K562 (cell line): ENCODE measurements at regions not wholly inside any gene's neighbourhood (a gene's known extent, or its start where the extent isn't known, plus 50 kb on each side); places are given as distances from the start of the nearest gene placed in this dataset.

Experiments
- ATAC-seq: fragments of 200-7000 bp; cut with Tn5 transposase; 3 replicates; pipeline ENCODE4 v1.9.1; 2020; ENCODE audit warnings: moderate library complexity
- BruUV-seq: library from RNA; stranded (reverse); fragments of 400-500 nt; replicated peaks from 2 replicates; lab custom pipeline; 2021; lab: Mats Ljungman, UMichigan
- CTCF ChIA-PET: fragments of 300-600 bp; formaldehyde crosslinking; extraction: SDS; loops from one replicate; lab custom pipeline; 2021; ENCODE audit warnings: low intra/inter-chr PET ratio; lab: Yijun Ruan, JAX
- POLR2A ChIA-PET: fragments of 300-600, 350-650 bp; sonication (Branson Sonifier 250); formaldehyde crosslinking; extraction: SDS; loops from one replicate; lab custom pipeline; 2021; ENCODE audit warnings: antibody characterized with exemption, inconsistent platforms; lab: Yijun Ruan, JAX
- DNase-seq, 4 experiments: peaks; one replicate each; pipeline versions ENCODE4 v3.0.0 to v3.0.0-alpha.2; 2011 to 2018; ENCODE audit warnings: low spot score in 3 of 4, mixed read lengths in 3 of 4; ENCODE audit errors: extremely low read depth in 1 of 4
- FAIRE-seq: peaks from 2 replicates; lab custom pipeline; 2011; peaks lifted over from hg19 to GRCh38; lab: Jason Lieb, UNC
- H2AFZ ChIP-seq: 2 replicates; pipeline ENCODE4 v1.6.0; 2011; ENCODE audit warnings: low read depth, low read length, control low read depth, inconsistent platforms
- H3K27ac ChIP-seq: fragments of 200-600 bp; 3 replicates; pipeline ENCODE4 v1.8.0; 2011; ENCODE audit warnings: low read depth, mild to moderate bottlenecking, control low read depth, inconsistent platforms, low read length, moderate library complexity, mixed read lengths; ENCODE audit errors: extremely low read depth
- H3K27me3 ChIP-seq, 2 experiments: fragments of 300-600 bp in 1 of 2; 2 replicates in 1 of 2; 3 replicates in 1 of 2; pipeline versions ENCODE4 v1.6.0 to v1.8.0; 2011; ENCODE audit warnings: inconsistent platforms in 2 of 2, low read length in 2 of 2, mild to moderate bottlenecking in 1 of 2, mixed read lengths in 1 of 2, moderate library complexity in 1 of 2; ENCODE audit not compliant: control insufficient read depth in 2 of 2, insufficient read depth in 2 of 2
- H3K36me3 ChIP-seq: fragments of 300-600 bp; 3 replicates; pipeline ENCODE4 v1.8.0; 2011; ENCODE audit warnings: mild to moderate bottlenecking, low read length, inconsistent platforms; ENCODE audit not compliant: control insufficient read depth, insufficient read depth
- H3K4me1 ChIP-seq, 2 experiments: fragments of 200-600 bp in 1 of 2; replicated peaks in 1 of 2; 2 replicates in 1 of 2; 3 replicates in 1 of 2; pipeline versions ENCODE4 v1.5.1 to v1.8.0; 2011; ENCODE audit warnings: inconsistent platforms in 2 of 2, low read length in 2 of 2, mild to moderate bottlenecking in 1 of 2, mixed read lengths in 1 of 2, moderate library complexity in 1 of 2; ENCODE audit not compliant: control insufficient read depth in 2 of 2, insufficient read depth in 2 of 2
- H3K4me2 ChIP-seq: 2 replicates; pipeline ENCODE4 v1.6.1; 2011; ENCODE audit warnings: low read length, control low read depth, inconsistent platforms, mixed read lengths; ENCODE audit not compliant: insufficient read depth
- H3K4me3 ChIP-seq: fragments of 200-600 bp; sonication (generic), shearing (Covaris generic); 2 replicates; pipeline ENCODE4 v1.5.1; 2016; ENCODE audit warnings: control low read depth, inconsistent platforms
- H3K79me2 ChIP-seq: fragments of 200-600 bp; 3 replicates; pipeline ENCODE4 v1.8.0; 2011; ENCODE audit warnings: low read length, inconsistent platforms; ENCODE audit not compliant: control insufficient read depth, insufficient read depth
- H3K9ac ChIP-seq, 2 experiments: 2 replicates each; pipeline versions ENCODE4 v1.6.0 to v1.6.1; 2011; ENCODE audit warnings: low read depth in 2 of 2, low read length in 2 of 2, control low read depth in 1 of 2, inconsistent platforms in 1 of 2, mild to moderate bottlenecking in 1 of 2, mixed read lengths in 1 of 2; ENCODE audit not compliant: insufficient read depth in 1 of 2
- H3K9me1 ChIP-seq: one replicate; pipeline ENCODE4 v1.6.0; 2011; ENCODE audit warnings: inconsistent platforms, mild to moderate bottlenecking, low read length, moderate library complexity; ENCODE audit not compliant: control insufficient read depth, insufficient read depth
- H3K9me3 ChIP-seq: replicated peaks from 2 replicates; pipeline ENCODE4 v1.5.1; 2011; ENCODE audit warnings: low read depth, low read length, inconsistent platforms; ENCODE audit not compliant: control insufficient read depth, insufficient read depth
- H4K20me1 ChIP-seq: replicated peaks from 2 replicates; pipeline ENCODE4 v1.6.1; 2011; ENCODE audit warnings: low read length, inconsistent platforms, mixed read lengths; ENCODE audit not compliant: control insufficient read depth, insufficient read depth
- MLX ChIP-seq, 2 experiments: fragments of 450-650 bp in 1 of 2; sonication (generic) in 1 of 2; formaldehyde crosslinking; conservative IDR thresholded peaks; 2 replicates each; pipeline versions ENCODE4 v1.4.0 to v1.8.1; 2020 to 2022; ENCODE audit warnings: mild to moderate bottlenecking in 1 of 2, missing genetic modification reagents in 1 of 2
- OTX1 ChIP-seq: fragments of 450-650 bp; formaldehyde crosslinking; IDR thresholded peaks from 2 replicates; pipeline ENCODE4 v1.4.0; 2022; ENCODE audit warnings: mild to moderate bottlenecking
- SIX5 ChIP-seq, 2 experiments: IDR thresholded peaks; 2 replicates each; pipeline ENCODE4 v1.6.1; 2011; ENCODE audit warnings: low read length in 2 of 2, borderline replicate concordance in 1 of 2, low read depth in 1 of 2, mild to moderate bottlenecking in 1 of 2, moderate library complexity in 1 of 2; ENCODE audit not compliant: insufficient read depth in 1 of 2
- SRSF9 ChIP-seq: fragments of 200-400 bp; formaldehyde crosslinking; IDR thresholded peaks from 2 replicates; pipeline ENCODE4 v1.6.1; 2017; ENCODE audit warnings: low read depth, low read length, borderline replicate concordance
- ZNF766 ChIP-seq: fragments of 200-800 bp; sonication (Bioruptor generic); conservative IDR thresholded peaks from 2 replicates; pipeline ENCODE4 v1.6.1; 2016; ENCODE audit warnings: missing genetic modification characterization, missing compliant biosample characterization
- WGBS: fragments of 100-300 bp; shearing (Covaris generic); methylation state at CpG from one replicate; pipeline ENCODE4 v1.1.6; 2016; ENCODE audit warnings: low coverage, mixed read lengths; ENCODE audit not compliant: insufficient coverage; ENCODE audit errors: missing lambda C conversion rate; 5-methylcytosine and 5-hydroxymethylcytosine counted together
- in situ Hi-C: fragments of 300-500 bp; cut with MboI; formaldehyde crosslinking; loops from 4 replicates; pipeline ENCODE4 v1.15.0; 2018; ENCODE audit warnings: inconsistent platforms, mixed read lengths
- intact Hi-C: fragments of 100-400 bp; cut with micrococcal nuclease; formaldehyde crosslinking; loops from 2 replicates; pipeline ENCODE4 v1.14.2; 2022
- TF ChIP-seq, protein P1 (sequence below), 2 experiments: IDR thresholded peaks; 2 replicates each; pipeline ENCODE4 v1.6.1; 2011; ENCODE audit warnings: borderline replicate concordance in 1 of 2, control low read depth in 1 of 2, low read depth in 1 of 2, low read length in 1 of 2, mild to moderate bottlenecking in 1 of 2, mixed read lengths in 1 of 2, moderate library complexity in 1 of 2; ENCODE audit not compliant: insufficient read depth in 1 of 2, insufficient read length in 1 of 2, poor library complexity in 1 of 2, severe bottlenecking in 1 of 2; ENCODE audit errors: extremely low read depth in 1 of 2

GRCh38 chr19:28838909-28839308, 374.0 kb downstream of the UQCRFS1 start:
- H3K4me1 ChIP-seq = no peaks in the 10 kb centered on the region
- in situ Hi-C loops (no loop called here), intact Hi-C loops (no loop called here)
- no peaks in the 10 kb centered on the region for H3K36me3 ChIP-seq
- CTCF ChIA-PET = interaction anchor here (1.1 kb wide), 1 partner anchor 28 kb away, joined by 3 read pairs; no protein-coding TSS in a partner anchor
- H2AFZ ChIP-seq = no peak overlapping the region
- H3K9me3 ChIP-seq = no peaks in the 10 kb centered on the region
- 1% methylated on average over 5 of the region's 5 CpGs for WGBS
- H3K9me1 ChIP-seq = no peaks in the 10 kb centered on the region
- TF ChIP-seq MLX (CRISPR knock-in tag; conservative IDR thresholded peaks at IDR 0.05) = no peak
- no peak for TF ChIP-seq OTX1 (CRISPR knock-in tag)
- no peak for TF ChIP-seq SRSF9
- TF ChIP-seq ZNF766 (CRISPR knock-in tag) = no peak
- TF ChIP-seq, protein P1, sequence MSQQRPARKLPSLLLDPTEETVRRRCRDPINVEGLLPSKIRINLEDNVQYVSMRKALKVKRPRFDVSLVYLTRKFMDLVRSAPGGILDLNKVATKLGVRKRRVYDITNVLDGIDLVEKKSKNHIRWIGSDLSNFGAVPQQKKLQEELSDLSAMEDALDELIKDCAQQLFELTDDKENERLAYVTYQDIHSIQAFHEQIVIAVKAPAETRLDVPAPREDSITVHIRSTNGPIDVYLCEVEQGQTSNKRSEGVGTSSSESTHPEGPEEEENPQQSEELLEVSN (IDR thresholded peaks at IDR 0.05; ENCODE audit: borderline replicate concordance in 1 of 2, extremely low read depth in 1 of 2, insufficient read depth in 1 of 2, insufficient read length in 1 of 2, low read depth in 1 of 2, low read length in 1 of 2, poor library complexity in 1 of 2, severe bottlenecking in 1 of 2) = no peak
- no peak for TF ChIP-seq SIX5 (IDR thresholded peaks at IDR 0.05; ENCODE audit: borderline replicate concordance in 1 of 2, insufficient read depth in 1 of 2, low read depth in 1 of 2, low read length in 2 of 2)
- no peak for DNase-seq
- ATAC-seq = no peak
- H3K9ac ChIP-seq = no peak overlapping the region
- H3K4me3 ChIP-seq = no peak overlapping the region
- BruUV-seq = no TSS peak
- H3K27me3 ChIP-seq = peaks cover 0 to 6% of the 10 kb centered on the region in 2 experiments; a peak in 3 of 5 replicates
- no peak overlapping the region for H3K27ac ChIP-seq
- POLR2A ChIA-PET = interaction anchor here (1.3 kb wide), 1 partner anchor 21 kb away, joined by 5 read pairs; no protein-coding TSS in a partner anchor
- no peaks in the 10 kb centered on the region for H4K20me1 ChIP-seq
- no peak for FAIRE-seq
- no peaks in the 10 kb centered on the region for H3K79me2 ChIP-seq
- H3K4me2 ChIP-seq = no peak overlapping the region
